SK-N-SH (cell line): ENCODE measurements at regions not wholly inside any gene's neighbourhood (a gene's known extent, or its start where the extent isn't known, plus 50 kb on each side); places are given as distances from the start of the nearest gene placed in this dataset.

Experiments used
- EP300 ChIP-seq, 2 experiments: IDR thresholded peaks; 2 replicates each; pipeline versions ENCODE4 v1.4.0 to v1.6.1; 2012; ENCODE audit warnings: borderline replicate concordance in 1 of 2, low read depth in 1 of 2, low read length in 1 of 2
- EZH2phosphoT487 ChIP-seq: fragments of 200-600 bp; sonication (generic); IDR thresholded peaks from 2 replicates; pipeline ENCODE4 v1.6.1; 2017; ENCODE audit warnings: low read depth, mixed run types, mild to moderate bottlenecking, antibody characterized with exemption, moderate library complexity, borderline replicate concordance
- JUND ChIP-seq: IDR thresholded peaks from 2 replicates; pipeline ENCODE4 v1.4.0; 2012
- MXI1 ChIP-seq: IDR thresholded peaks from 2 replicates; pipeline ENCODE4 v1.6.1; 2012; ENCODE audit warnings: mild to moderate bottlenecking, low read depth, low read length, improper control_type of control experiment
- POLR2AphosphoS5 ChIP-seq: IDR thresholded peaks from 2 replicates; pipeline ENCODE4 v1.6.1; 2012; ENCODE audit warnings: low read depth, low read length
- RAD21 ChIP-seq: IDR thresholded peaks from 2 replicates; pipeline ENCODE4 v1.6.1; 2012; ENCODE audit warnings: mild to moderate bottlenecking, low read length
- SMC3 ChIP-seq: IDR thresholded peaks from 2 replicates; pipeline ENCODE4 v1.6.1; 2012; ENCODE audit warnings: low read depth, low read length, improper control_type of control experiment
- YY1 ChIP-seq: IDR thresholded peaks from 2 replicates; pipeline ENCODE4 v1.4.0; 2012; ENCODE audit warnings: low read depth, mild to moderate bottlenecking
- ZBTB33 ChIP-seq: IDR thresholded peaks from 2 replicates; pipeline ENCODE4 v1.4.0; 2012; ENCODE audit warnings: low read depth, borderline replicate concordance
- TF ChIP-seq, protein P1 (sequence below): fragments of 200-600 bp; sonication (generic); IDR thresholded peaks from 2 replicates; pipeline ENCODE4 v1.6.1; 2017; ENCODE audit warnings: antibody characterized with exemption, mild to moderate bottlenecking, moderate library complexity
- TF ChIP-seq, protein P2 (sequence below): fragments of 150-350 bp; IDR thresholded peaks from 2 replicates; pipeline ENCODE4 v1.6.1; 2017; ENCODE audit warnings: antibody characterized with exemption, low read length, low read depth, borderline replicate concordance
- TF ChIP-seq, protein P3 (sequence below): IDR thresholded peaks from 2 replicates; pipeline ENCODE4 v1.4.0; 2012; ENCODE audit warnings: low read depth

GRCh38 chr21:32119811-32120210, 159.0 kb downstream of the MIS18A start:
- TF ChIP-seq YY1 (no peak), RAD21 (no peak), JUND (no peak), EP300 (IDR thresholded peaks at IDR 0.05; ENCODE audit: borderline replicate concordance in 1 of 2, low read depth in 1 of 2, low read length in 1 of 2) (no peak), MXI1 (no peak), SMC3 (no peak), POLR2AphosphoS5 (no peak), EZH2phosphoT487 (no peak), ZBTB33 (no peak)
- TF ChIP-seq, protein P1, sequence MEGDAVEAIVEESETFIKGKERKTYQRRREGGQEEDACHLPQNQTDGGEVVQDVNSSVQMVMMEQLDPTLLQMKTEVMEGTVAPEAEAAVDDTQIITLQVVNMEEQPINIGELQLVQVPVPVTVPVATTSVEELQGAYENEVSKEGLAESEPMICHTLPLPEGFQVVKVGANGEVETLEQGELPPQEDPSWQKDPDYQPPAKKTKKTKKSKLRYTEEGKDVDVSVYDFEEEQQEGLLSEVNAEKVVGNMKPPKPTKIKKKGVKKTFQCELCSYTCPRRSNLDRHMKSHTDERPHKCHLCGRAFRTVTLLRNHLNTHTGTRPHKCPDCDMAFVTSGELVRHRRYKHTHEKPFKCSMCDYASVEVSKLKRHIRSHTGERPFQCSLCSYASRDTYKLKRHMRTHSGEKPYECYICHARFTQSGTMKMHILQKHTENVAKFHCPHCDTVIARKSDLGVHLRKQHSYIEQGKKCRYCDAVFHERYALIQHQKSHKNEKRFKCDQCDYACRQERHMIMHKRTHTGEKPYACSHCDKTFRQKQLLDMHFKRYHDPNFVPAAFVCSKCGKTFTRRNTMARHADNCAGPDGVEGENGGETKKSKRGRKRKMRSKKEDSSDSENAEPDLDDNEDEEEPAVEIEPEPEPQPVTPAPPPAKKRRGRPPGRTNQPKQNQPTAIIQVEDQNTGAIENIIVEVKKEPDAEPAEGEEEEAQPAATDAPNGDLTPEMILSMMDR: no peak
- TF ChIP-seq, protein P2, sequence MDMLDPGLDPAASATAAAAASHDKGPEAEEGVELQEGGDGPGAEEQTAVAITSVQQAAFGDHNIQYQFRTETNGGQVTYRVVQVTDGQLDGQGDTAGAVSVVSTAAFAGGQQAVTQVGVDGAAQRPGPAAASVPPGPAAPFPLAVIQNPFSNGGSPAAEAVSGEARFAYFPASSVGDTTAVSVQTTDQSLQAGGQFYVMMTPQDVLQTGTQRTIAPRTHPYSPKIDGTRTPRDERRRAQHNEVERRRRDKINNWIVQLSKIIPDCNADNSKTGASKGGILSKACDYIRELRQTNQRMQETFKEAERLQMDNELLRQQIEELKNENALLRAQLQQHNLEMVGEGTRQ: no peak
- TF ChIP-seq, protein P3, sequence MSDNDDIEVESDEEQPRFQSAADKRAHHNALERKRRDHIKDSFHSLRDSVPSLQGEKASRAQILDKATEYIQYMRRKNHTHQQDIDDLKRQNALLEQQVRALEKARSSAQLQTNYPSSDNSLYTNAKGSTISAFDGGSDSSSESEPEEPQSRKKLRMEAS: no peak
